ENCODE measurements at regions not wholly inside any gene's neighbourhood (a gene's known extent, or its start where the extent isn't known, plus 50 kb on each side); places are given as distances from the start of the nearest gene placed in this dataset.

GRCh38 chr12:92056290-92056689, 89.4 kb downstream of the BTG1 start:
- H3K4me3 ChIP-seq (ENCODE audit: low read depth, low read length): no peak overlapping the region
- TF ChIP-seq, protein P1, sequence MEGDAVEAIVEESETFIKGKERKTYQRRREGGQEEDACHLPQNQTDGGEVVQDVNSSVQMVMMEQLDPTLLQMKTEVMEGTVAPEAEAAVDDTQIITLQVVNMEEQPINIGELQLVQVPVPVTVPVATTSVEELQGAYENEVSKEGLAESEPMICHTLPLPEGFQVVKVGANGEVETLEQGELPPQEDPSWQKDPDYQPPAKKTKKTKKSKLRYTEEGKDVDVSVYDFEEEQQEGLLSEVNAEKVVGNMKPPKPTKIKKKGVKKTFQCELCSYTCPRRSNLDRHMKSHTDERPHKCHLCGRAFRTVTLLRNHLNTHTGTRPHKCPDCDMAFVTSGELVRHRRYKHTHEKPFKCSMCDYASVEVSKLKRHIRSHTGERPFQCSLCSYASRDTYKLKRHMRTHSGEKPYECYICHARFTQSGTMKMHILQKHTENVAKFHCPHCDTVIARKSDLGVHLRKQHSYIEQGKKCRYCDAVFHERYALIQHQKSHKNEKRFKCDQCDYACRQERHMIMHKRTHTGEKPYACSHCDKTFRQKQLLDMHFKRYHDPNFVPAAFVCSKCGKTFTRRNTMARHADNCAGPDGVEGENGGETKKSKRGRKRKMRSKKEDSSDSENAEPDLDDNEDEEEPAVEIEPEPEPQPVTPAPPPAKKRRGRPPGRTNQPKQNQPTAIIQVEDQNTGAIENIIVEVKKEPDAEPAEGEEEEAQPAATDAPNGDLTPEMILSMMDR (IDR thresholded peaks at IDR 0.05; ENCODE audit: control insufficient read depth, extremely low read depth, insufficient read depth): no peak
- DNase-seq (ENCODE audit: low read depth): no peak

- TF ChIP-seq, protein P1 (IDR thresholded peaks at IDR 0.05; ENCODE audit: control insufficient read depth, extremely low read depth, insufficient read depth): no peak
- peak; percentile 40 for DNase-seq (ENCODE audit: low read depth)
- no peak overlapping the region for H3K4me3 ChIP-seq (ENCODE audit: low read depth, low read length)
Measured at GRCh38 chr12:92055877-92056276, 89.8 kb downstream of the BTG1 start.

DNA sequence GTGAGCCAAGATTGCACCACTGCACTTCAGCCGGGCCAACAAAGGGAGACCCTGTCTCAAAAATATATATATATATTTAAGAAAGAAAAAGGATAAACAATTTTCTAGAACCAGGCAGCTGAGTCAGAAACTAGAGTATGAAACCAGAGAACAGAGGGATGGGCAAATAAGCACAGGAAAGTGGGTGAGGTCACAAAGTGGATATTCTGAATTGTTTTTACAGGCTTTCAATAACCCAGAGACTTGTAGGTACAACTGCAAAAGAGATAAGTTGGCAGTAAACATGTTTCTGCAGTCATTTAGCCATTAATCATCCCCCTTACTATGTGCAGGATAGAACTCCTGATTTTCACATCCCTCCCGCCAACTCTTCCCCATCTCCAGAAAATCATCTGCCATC, 94.2 kb downstream of the BTG1 start:
- H3K4me3 ChIP-seq (ENCODE audit: low read depth, low read length): no peak overlapping the region
- TF ChIP-seq, protein P1 (IDR thresholded peaks at IDR 0.05; ENCODE audit: control insufficient read depth, extremely low read depth, insufficient read depth): no peak
- no peak for DNase-seq (ENCODE audit: low read depth)

DNA sequence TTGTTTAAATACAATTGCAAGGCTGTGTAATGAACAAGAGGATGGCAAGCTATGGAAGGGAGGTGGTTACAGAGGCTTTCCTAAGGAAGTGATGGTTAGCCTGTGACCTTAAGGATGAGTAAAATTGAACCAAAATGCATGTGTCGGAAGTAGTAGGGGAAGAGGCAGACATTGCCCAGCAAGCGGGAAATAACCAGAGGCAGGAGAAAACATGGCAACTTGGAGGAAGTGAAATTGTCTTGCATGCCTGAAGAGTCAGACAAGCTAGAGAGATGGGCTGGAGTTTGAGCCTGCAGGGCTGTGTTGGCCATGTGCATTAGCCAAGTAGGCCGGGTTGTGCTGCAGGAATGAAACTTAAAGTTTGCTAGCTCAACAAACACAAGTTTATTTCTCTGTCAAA, 96.2 kb downstream of the BTG1 start:
- TF ChIP-seq, protein P1 (IDR thresholded peaks at IDR 0.05; ENCODE audit: control insufficient read depth, extremely low read depth, insufficient read depth): no peak
- DNase-seq (ENCODE audit: low read depth): no peak
- no peak overlapping the region for H3K4me3 ChIP-seq (ENCODE audit: low read depth, low read length)

DNA sequence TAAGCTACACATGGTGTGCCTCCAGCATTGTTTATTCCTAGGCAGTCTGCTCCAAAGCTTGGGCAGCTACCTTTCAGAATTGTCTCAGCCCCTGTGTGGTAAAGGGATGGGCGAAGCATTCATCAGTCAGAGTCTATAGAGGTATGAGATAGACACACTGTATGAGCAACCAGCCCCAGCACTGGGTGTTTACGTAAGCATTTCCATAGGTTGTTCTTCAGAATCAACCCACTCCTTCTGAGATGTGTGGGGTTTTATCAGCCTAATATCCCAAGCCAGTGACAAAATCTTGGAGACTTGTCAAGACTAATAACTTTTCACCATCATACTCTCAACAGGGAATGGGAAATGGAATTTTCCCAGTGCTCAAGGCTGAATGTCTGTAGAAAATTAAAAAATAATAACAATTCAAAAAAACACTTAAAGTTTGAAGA, 98.2 kb downstream of the BTG1 start:
- TF ChIP-seq, protein P1 (IDR thresholded peaks at IDR 0.05; ENCODE audit: control insufficient read depth, extremely low read depth, insufficient read depth): no peak
- no peak for DNase-seq (ENCODE audit: low read depth)
- H3K4me3 ChIP-seq (ENCODE audit: low read depth, low read length): no peak overlapping the region

DNA sequence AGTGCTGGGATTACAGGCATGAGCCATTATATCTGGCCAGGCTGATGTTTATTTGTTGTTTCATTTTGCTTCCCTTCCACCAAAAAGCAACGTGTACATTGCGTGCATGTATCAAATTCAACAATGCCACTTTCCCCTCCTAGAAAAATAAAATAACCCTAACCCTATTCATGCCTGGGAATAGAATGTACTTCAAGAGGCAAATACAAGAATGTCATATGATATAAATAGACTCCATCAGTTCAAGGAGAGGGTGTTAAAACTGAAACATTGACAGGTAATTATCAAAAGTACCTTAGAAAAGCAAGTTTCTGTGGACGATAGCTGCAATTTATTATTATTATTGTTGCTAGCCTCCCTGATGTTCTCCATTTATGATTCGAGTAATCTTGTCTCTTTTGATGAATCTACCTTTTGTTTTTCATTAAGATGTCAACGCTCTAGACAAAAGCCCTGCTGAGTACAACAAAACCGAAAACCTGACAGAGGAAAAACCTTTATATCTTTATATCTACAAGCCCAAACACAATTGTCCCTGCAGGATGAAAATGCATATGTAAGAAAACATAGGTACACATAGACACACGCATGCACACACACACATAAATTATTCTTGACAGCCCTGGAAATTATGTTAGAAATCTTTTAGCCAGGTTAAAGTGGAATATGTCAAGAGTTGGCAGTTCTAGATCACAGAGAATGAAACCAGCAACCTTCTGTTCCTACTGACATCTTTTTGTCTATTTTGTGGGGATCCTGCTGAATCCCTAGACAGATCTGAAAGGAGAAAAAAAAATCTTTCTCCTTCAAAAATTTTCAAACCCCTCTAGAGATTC, 98.9 kb downstream of the BTG1 start:
- no peak for DNase-seq (ENCODE audit: low read depth)
- TF ChIP-seq, protein P1 (IDR thresholded peaks at IDR 0.05; ENCODE audit: control insufficient read depth, extremely low read depth, insufficient read depth): no peak
- no peak overlapping the region for H3K4me3 ChIP-seq (ENCODE audit: low read depth, low read length)

DNA sequence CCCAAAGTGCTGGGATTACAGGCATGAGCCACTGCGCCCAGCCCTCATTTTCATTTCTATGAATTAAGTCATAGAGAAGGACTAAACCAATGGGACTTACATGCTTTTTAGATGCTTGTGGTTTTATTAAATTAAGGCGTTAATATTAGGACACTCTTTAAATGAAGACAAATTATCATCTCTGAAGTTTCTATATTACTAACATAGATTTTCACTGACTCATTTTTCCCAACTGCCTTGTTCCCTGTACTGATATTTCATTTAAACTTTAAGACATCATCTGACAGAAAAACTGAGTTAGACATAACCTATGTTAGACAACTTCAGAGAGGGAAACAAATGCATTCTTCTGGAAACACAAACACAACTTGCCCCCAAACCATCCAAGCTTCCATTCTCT, 99.8 kb downstream of the BTG1 start:
- no peak for DNase-seq (ENCODE audit: low read depth)
- H3K4me3 ChIP-seq (ENCODE audit: low read depth, low read length): no peak overlapping the region
- TF ChIP-seq, protein P1 (IDR thresholded peaks at IDR 0.05; ENCODE audit: control insufficient read depth, extremely low read depth, insufficient read depth): no peak
